Right hindlimb (tissue), 1 donor: ENCODE measurements at regions not wholly inside any gene's neighbourhood (a gene's known extent, or its start where the extent isn't known, plus 50 kb on each side); places are given as distances from the start of the nearest gene placed in this dataset.
A peak's percentile ranks its signal among the peaks of the same experiment; 100 is the strongest.
"Not testable (repeated sequence)": the region's sequence is repeated elsewhere in the genome, so short reads cannot be mapped to it uniquely, and the experiment has no call there.

Source experiments
- DNase-seq: peaks from one replicate; pipeline ENCODE4 v3.0.0-alpha.2; 2018

GRCh38 chr14:26293909-26294308 lies 303.9 kb downstream of the NOVA1 start:
- no peak for DNase-seq

- DNase-seq: no peak
Observed at GRCh38 chr14:26289891-26290486, 307.8 kb downstream of the NOVA1 start.

- no peak for DNase-seq
Observed at GRCh38 chr14:26286913-26287205, 311.0 kb downstream of the NOVA1 start.

GRCh38 chr14:26286081-26286912 lies 311.5 kb downstream of the NOVA1 start:
- DNase-seq: peak; percentile 23

- no peak for DNase-seq
Observed at GRCh38 chr14:26282578-26282977, 315.3 kb downstream of the NOVA1 start.

- not testable (repeated sequence) for DNase-seq
Observed at GRCh38 chr14:26282011-26282410, 315.8 kb downstream of the NOVA1 start.

- DNase-seq: no peak
Observed at GRCh38 chr14:26281280-26281998, 316.4 kb downstream of the NOVA1 start.

- no peak for DNase-seq
Observed at GRCh38 chr14:26276757-26277156, 321.1 kb downstream of the NOVA1 start.

- no peak for DNase-seq
Observed at GRCh38 chr14:26265170-26265685, 332.6 kb downstream of the NOVA1 start.

GRCh38 chr14:26261368-26262122 lies 336.3 kb downstream of the NOVA1 start:
- DNase-seq: no peak

GRCh38 chr14:26255213-26255612 lies 342.6 kb downstream of the NOVA1 start:
- DNase-seq: no peak

- DNase-seq: no peak
Observed at GRCh38 chr14:26252176-26252575, 345.7 kb downstream of the NOVA1 start.

GRCh38 chr14:26233118-26233517 lies 364.7 kb downstream of the NOVA1 start:
- DNase-seq: no peak

GRCh38 chr14:26218861-26219260 lies 379.0 kb downstream of the NOVA1 start:
- DNase-seq: peak; percentile 23

GRCh38 chr14:26217778-26218177 lies 380.1 kb downstream of the NOVA1 start:
- no peak for DNase-seq

GRCh38 chr14:26216786-26217185 lies 381.0 kb downstream of the NOVA1 start:
- no peak for DNase-seq

- DNase-seq: no peak
Observed at GRCh38 chr14:26213846-26214575, 383.8 kb downstream of the NOVA1 start.

GRCh38 chr14:26209699-26210098 lies 388.1 kb downstream of the NOVA1 start:
- DNase-seq: no peak

- no peak for DNase-seq
Observed at GRCh38 chr14:26206640-26207039, 391.2 kb downstream of the NOVA1 start.

GRCh38 chr14:26204728-26205479 lies 392.9 kb downstream of the NOVA1 start:
- DNase-seq: peak; percentile 48

- no peak for DNase-seq
Observed at GRCh38 chr14:26204366-26204727, 393.5 kb downstream of the NOVA1 start.

- DNase-seq: no peak
Observed at GRCh38 chr14:26200687-26201086, 397.1 kb downstream of the NOVA1 start.
